NCI-H345 (cell line): ENCODE measurements at regions not wholly inside any gene's neighbourhood (a gene's known extent, or its start where the extent isn't known, plus 50 kb on each side); places are given as distances from the start of the nearest gene placed in this dataset.
"Not testable (repeated sequence)": the region's sequence is repeated elsewhere in the genome, so short reads cannot be mapped to it uniquely, and the experiment has no call there.

Source experiments
- DNase-seq: peaks from one replicate; lab custom pipeline; 2025; lab: John Stamatoyannopoulos, UW

DNA sequence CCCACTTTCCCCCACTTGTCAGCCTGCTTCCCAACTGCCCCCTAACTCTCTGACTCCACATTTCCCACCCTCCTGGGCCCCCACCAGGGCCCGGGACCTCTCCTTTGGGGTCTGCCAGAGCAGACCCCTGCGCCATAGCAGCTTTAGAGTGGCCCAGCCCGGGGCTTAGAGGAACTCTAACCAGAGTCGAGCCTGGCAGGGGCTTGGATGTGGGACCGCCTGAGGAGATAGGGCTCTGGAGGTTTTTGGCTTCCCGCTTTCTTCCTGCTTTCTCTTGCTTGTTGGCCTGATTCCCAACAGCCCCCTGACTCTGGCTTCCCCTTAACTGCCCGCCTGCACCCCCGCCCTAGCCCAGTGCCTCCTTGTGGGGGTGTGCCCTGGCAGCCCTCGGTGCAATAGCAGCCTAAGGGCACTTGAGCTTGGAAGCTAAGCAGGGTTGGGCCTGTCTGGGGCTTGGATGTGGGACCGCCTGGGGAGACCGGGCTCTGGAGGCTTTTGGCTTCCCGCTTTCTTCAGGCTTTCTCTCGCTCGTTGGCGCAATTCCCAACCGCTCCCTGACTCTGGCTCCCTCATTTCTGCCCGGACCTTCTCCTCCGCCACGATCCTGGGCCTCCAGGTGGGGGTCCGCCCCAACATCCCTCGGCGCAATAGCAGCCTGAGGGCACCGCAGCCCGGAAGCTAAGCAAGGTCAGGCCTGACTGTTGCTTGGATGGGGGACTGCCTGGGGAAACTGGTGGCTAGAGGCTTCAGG is 2292.0 kb downstream of the TP53TG3F start:
- DNase-seq: no peak

DNA sequence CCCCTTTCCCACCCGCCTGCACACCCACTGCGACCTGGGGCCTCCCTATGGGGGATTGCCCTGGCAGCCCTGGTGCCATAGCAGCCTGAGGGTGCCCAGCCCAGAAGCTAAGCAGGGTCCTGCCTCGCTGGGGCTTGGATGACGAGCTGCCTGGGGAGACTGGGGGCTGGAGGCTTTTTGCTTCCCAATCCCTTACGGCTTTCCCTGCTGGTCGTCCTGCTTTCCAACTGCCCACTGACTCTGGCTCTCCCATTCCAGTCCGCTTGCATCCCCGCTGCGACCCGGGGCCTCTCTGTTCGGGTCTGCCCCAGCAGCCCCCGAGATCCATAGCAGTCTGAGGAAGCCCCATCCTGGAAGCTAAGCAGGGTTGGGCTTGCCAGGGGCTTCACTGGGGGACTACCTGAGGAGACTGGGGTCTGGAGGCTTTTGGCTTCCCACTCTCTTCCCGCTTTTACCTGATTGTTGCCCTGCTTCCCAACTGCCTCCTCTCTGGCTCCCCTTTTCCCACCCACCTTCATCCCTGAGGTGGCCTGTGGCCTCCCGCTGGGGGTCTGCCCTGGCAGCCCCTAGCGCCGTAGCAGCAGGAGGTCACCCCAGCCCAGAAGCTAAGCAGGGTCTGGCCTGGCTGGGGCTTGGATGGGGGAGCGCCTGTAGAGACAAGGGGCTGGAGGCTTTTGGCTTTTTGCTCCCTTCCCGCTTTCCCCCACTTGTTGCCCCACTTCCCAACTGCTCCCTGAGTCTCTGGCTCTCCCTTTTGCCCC is 2292.8 kb downstream of the TP53TG3F start:
- DNase-seq: no peak

DNA sequence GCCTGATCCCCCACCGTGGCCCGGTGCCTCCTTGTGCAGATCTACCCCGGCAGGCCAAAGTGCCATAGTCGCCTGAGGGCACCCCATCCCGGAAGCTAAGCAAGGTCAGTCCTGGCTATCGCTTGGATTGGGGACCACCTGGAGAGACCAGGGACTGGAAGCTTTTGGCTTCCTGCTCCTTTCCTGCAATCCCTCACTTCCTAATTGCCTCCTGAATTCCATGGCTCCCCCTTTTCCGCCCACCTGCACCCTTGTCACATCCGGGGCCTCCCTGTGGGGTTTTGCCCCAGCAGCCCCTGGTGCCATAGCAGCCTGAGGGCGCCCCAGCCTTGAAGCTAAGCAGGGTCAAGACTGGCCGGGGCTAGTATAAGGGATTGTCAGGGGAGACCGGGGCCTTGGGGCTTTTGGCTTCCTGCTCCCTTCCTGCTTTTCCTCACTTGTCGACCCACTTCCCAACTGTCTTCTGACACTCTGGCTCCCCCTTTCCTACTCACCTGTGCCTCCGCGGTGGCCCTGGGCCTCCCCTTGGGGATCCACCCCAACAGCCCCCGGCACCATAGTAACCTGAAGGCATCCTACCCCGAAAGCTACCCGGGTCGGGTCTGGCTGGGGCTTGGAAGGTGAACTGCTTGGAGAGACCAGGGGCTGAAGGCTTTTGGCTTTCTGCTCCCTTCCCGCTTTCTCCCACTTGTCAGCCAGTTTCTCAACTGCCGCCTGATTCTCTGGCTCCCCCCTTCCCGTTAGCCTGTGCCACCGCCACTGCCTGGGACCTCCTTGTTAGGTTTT is 2293.6 kb downstream of the TP53TG3F start:
- DNase-seq: no peak

DNA sequence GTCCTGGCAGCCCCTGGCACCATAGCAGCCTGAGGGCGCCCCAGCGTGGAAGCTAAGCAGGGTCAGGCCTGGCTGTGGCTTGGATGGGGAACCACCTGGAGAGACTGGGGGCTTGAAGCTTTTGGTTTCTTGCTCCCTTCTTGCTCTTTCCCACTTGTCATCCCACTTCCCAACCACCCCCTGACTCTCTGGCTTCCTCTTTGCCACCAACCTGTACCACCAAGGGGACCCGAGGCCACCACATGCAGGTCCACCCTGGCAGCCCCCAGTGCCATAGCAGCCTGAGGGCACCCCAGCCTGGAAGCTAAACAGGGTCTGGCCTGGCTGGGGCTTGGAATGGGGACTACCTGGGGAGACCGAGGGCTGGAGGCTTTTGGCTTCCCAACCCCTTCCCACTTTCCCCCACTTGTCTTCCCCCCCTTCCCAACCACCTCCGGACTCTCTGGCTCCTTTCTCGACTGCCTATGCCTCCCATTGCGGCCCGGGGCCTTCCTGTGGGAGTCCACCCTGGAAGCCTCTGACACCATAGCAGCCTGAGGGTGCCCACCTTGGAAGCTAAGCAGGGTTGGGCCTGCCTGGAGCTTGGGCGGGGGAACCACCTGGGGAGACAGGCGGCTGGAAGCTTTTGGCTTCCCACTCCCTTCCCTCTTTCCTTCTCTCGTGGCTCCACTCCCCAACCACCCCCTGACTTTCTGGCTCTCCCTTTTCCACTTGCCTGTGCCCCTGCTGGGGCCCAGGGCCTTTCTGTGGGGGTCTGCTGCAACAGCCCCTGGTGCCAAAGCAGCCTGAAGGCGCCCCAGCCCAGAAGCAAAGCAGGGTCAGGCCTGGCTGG is 2294.4 kb downstream of the TP53TG3F start:
- no peak for DNase-seq

DNA sequence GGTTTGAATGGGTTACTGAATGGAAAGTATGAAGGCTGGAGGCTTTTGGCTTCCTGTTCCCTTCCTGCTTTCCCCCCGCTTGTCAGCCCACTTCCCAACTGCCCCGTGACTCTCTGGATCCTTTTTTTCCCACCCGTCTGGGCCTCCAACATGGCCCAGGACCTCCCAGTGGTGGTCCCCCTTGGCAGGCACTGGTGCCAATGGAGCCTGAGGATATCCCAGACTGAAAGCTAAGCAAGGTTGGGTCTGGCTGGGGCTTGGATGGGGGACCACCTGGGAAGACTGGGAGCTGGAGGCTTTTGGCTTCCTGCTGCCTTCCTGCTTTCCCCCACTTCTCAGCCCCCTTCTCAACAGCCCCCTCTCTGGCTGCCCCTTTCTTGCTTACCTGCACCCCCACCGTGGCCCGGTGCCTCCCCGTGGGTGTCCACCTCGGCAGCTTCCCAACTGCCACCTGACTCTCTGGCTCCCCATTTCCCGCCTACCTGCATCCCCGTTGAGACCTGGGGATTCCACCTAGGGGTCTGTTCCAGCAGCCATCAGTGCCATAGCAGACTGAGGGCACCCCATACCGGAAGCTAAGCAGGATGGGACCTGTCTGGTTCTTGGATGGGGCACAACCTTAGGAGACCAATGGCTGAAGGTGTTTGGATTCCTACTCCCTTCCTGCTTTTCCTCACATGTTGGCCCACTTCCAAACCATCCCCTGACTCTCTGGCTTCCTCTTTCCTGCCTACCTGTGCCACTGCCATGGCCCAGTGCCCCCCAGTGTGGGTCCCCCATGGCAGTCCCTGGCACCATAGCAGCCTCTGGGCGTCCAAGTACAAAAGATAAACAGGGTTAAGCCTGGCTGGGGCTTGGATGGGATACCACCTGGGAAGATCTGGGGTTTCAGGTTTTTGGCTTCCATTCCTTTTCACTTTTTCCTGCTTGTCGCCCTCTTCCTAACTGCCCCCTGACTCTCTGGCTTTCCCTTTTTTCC is 2295.3 kb downstream of the TP53TG3F start:
- DNase-seq: no peak

DNA sequence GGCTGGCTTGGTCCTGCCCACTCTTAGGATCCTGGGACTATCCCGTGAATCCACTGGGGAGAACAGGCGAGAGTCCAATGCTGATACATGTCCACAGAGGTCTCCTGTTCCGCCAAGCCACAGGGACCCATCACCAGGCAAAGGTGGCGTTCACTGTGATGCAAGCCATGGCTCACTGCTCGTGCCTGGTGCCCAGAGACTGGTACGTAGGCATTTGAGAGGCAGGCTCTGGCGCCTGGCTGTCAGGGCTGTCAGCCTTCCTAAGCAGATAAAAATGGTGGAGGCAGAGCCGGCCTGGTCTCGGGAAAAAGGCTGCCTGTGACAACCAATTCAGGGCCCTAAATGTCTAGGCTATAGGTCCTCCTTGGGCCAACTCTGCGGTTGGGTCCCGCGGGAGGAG is 2329.0 kb downstream of the TP53TG3F start:
- DNase-seq: no peak

DNA sequence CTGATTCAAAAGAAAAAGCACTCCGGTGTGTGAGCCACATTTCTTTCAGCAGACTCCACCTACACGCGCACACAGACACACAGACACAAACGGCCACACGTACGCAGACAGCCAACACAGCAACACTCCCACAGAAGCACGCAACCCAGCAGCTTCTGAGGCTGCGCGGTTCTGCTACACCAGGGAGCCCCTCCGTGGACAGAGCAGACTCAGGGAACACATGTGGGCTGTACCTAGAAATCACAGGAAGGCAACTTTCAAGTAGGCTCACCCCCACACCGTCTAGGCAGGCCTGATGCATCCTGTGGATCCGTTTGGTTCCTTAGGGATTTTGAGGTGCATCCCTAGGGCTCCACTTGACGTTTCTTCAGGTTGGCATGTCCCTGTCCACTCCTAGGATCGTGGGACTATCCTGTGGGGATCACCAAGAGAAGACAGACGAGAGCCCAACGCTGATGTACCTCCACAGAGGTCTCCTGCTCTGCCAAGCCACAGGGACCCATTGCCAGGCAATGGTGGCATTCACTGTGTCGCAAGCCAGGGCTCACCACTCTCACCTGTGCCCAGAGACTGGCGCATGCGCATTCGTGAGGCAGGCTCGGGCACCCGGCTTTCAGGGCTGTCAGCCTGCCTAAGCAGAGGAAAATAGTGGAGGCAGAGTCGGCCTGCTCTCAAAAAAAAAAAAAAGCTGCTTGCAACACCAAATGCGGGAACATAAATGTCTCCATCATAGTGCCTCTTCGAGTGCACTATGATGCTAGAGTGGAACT is 2333.3 kb downstream of the TP53TG3F start:
- DNase-seq: no peak

DNA sequence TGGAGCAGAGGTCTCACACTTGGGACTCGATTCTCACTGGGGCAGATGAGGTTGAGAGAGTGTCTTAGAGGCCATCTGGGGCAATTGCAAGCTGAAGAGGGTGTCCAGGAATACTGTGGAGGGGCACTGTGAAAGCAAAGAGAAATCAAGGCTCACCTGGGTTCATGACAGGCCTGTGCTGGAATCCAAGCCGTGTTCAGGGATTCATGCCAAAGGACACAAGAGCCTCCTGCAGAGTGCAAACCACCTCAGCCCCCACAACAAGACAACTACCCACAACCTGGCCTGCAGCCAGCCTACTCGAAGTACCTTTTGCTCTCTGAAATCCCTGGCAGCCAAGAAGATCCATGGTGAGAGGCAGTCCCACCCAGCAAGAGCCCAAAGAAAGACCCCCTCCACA is 2334.2 kb downstream of the TP53TG3F start:
- DNase-seq: no peak

DNA sequence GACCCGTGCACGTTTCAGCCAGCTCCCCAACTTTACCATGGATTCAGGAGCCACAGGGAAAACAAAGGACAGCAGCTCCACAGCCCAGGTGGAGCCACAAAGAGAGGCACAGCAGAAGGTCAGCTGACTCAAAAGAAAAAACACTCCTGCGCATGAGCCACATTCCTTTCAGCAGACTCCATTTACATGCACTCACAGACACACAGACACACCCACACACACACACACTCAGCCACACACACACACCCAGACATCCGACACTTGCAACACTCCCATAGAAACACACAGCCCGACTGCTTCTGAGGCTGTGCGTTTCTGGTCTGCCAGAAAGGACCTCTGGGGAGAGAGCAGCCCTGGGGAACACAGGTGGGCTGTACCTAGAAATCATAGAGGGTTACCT is 2335.5 kb downstream of the TP53TG3F start:
- DNase-seq: no peak

DNA sequence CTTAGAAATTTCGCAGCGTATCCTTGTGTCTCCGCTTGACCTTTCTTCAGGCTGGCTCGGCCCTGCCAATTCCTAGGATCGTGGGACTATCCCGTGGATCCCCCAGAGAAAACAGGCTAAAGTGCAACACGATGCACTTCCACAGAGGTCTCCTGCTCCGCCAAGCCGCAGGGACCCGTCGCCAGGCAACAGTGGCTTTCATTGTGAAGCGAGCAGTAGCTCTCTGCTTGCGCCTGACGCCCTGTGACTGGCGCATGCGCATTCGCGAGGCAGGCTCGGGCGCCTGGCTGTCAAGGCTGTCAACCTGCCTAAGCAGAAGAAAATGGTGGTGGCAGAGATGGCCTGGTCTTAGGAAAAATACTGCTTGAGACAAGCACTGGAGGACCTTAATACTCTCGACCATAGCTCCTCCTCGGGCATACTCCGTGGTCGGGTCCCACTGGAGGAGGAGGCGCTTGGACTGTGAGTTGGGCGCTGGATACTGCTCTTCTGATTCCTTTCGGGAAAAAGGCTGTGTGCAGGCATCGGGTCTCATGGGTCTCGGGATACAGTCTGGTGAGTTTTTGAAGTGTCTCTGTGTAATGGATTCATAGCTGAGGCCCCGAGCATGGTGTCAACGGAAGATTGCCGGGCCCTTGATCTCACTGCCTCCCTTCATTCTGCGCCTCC is 2336.1 kb downstream of the TP53TG3F start:
- DNase-seq: peak; percentile 20

DNA sequence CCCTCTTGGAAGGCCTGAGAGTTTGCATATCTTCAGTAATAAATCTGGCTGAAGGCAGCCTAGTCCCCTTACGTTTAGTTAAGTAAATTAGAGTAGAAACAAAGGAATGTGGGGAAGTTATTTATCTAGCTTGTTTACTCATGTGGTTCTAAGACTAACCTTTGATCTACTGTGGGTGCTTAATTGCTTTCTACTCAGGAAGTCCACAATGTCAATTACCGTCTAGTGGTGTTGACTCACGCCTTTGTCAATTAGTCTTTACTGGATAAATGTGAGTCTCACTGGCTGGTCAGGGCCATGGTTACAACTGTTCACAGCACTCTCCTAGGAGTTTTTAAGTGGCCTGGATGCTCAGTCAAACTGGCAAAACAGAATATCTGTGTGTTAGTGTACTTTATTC is 2338.4 kb downstream of the TP53TG3F start:
- DNase-seq: no peak

DNA sequence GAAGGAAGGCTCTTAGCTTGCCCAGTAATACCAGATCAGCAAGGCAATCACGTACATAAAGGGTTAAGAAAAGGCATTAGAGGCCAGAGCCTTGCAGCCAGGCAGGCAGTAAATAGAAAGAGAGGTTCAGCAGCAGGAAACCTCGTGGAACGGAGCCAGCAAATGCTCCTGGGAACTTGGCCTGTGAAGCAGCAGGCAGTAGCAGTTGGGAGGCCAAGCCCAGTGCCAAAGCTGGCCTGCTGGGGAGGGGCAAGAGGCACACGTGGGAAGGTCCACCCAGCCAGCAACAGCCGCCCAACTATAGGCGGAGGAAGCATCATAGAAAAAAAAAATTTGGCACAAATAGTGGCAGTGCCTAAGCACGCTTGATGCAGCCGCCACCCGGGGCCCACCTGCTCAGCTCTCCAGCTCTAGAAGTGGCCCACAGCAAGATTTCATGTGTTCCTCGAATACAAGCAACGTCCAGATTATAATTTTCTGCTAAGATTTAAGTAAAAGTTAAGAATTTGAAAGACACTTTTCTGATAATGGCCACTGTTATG is 2339.5 kb downstream of the TP53TG3F start:
- no peak for DNase-seq

DNA sequence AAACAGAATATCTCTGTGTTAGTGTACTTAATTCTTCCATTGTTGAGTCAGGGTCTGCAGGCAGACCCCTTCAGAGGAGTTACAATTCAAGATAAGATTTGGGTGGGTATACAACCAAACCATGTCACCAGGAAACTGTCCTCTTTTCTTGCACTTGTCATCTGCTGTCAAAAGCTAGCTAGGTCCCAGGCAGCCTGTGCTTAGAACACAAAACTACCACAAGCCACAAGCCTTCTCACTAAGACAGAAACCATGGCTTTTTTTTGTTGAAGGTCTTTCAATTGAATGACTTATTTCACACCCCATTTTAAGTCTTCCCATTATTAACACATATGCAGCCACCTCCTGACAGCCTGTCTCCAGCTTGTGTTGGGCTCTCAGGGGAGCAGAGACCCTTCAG is 2345.1 kb downstream of the TP53TG3F start:
- not testable (repeated sequence) for DNase-seq

DNA sequence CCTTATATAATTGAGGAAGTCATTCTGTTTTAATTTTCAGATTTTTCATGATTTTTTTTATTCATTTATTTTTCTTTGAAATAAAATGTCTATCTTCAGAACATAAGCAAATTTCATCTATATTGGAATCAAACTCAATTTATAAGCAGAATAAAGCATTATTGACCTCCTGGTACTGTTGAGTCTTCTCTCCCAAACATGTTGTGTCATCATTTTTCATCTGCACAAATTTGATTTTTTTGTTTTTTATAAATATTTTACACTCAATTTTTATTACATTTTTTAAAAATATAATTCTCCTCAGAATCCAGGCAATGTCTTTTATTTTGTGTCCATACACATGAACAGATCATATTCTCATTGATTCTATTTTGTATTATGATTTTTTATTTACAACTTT is 2363.9 kb downstream of the TP53TG3F start:
- DNase-seq: no peak

DNA sequence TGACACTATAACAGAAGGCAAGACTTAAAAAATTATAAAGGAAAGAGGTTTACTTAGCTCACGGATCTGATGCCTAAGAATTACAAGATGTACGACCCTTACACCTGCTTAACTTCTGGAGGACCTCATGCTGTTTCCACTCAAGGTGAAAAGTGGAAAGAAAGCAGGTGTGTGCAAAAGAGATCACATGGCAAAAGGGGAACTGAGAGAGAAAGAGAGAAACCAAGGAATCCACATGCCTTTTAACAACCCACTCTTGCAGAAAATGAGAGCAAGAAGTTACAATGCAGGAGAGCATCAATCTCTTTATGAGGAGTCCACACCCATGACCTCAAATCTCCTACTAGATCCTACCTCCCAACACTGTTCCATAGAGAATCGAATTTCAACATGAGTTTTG is 2382.2 kb downstream of the TP53TG3F start:
- no peak for DNase-seq

DNA sequence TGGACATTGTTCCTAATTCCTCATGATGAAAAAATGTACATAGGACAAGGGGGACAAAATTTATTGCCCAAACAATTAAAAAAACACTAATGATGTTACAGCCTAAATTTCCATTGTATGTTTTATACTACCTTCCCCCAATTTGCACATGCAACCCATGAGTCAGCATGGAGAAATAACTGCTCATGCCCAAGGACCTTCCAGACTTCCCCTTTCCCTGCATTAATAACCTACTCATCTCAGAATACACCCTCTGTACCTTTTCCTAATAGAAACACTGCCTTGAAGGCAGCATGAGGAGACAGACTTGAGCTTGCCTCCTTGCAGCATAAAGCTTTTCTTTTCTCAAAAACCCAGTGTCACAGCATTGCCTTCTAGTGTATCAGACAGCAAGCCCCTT is 2402.8 kb downstream of the TP53TG3F start:
- DNase-seq: no peak

DNA sequence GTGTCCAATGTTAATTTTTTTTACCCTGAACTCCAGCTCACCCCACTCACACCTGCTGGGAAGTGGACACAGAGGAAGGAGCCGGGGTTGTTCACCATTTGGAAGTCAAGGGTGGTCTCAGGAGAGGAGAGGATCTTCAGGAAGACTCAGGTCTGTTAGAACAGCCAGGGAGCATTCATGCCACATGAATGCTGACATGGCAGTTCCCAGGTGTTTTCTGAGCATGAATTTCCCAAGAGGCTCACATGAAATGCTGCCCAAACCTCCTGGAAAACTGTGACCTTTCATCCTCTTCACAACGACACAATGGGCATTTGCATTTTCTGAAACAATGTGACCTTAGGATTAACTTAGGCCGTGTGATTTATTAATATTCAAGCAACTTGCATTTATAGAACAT is 2409.2 kb downstream of the TP53TG3F start:
- DNase-seq: no peak

DNA sequence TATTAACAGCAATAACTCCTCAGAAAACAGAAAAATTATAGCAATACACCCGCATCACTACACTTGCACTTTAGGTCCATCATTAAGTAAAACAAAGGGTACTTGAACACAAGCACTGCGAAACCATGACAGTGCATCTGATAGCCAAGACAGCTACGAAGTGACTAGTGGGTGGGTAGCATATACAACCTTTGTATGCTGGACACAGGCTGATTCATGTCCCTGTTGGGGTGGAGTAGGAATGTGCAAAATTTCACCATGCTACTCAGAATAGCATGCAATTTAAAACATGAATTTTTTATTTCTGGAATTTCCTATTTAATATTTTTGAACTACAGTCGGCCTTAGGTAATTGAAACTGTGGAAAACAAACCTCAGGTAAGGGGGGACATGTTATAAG is 2414.1 kb downstream of the TP53TG3F start:
- no peak for DNase-seq

DNA sequence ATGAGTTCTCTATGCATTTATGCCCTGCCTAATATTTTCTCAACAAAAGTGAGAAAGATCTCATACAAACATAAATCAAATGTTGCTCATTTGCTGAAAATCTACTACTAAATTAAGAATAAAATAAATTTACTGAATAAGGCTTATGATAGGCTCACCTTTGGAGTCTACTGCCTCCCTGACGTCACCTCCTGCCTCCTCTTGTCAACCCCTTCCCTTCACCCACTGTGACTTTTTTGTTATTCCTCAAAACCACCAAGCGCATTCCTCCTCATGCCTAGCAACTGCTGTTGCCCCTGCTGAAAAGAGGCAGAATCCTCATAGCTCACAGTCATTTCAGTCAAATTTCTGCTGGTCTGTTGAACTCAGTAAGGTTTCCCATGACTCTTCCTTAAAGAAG is 2422.2 kb downstream of the TP53TG3F start:
- no peak for DNase-seq
